Keratinocyte (primary cell): ENCODE measurements at regions not wholly inside any gene's neighbourhood (a gene's known extent, or its start where the extent isn't known, plus 50 kb on each side); places are given as distances from the start of the nearest gene placed in this dataset.

Source experiments
- CTCF ChIP-seq, 3 experiments: IDR thresholded peaks in 1 of 3; conservative IDR thresholded peaks in 1 of 3; optimal IDR thresholded peaks in 1 of 3; 2 replicates in 2 of 3; 3 replicates in 1 of 3; pipeline versions ENCODE3 to v1.5.1; 2011; ENCODE audit warnings: low read length in 3 of 3, mild to moderate bottlenecking in 3 of 3, moderate library complexity in 2 of 3, control low read depth in 1 of 3, inconsistent platforms in 1 of 3; ENCODE audit not compliant: insufficient read depth in 2 of 3; ENCODE audit errors: extremely low read depth in 1 of 3
- EZH2 ChIP-seq: IDR thresholded peaks from one replicate; pipeline ENCODE4 v1.6.1; 2012; ENCODE audit warnings: inconsistent platforms, mild to moderate bottlenecking, low read length, moderate library complexity

- TF ChIP-seq CTCF (optimal IDR thresholded peaks at IDR 0.05 in 1 of 3, IDR thresholded peaks at IDR 0.05 in 1 of 3, conservative IDR thresholded peaks at IDR 0.05 in 1 of 3; ENCODE audit: extremely low read depth in 1 of 3, insufficient read depth in 2 of 3, low read length in 3 of 3) (no peak), EZH2 (no peak)
These were observed 365.5 kb downstream of the TMEM121 start for GRCh38 chr14:105891631-105892452.
